ENCODE measurements at regions not wholly inside any gene's neighbourhood (a gene's known extent, or its start where the extent isn't known, plus 50 kb on each side); places are given as distances from the start of the nearest gene placed in this dataset.
"Not testable (repeated sequence)": the region's sequence is repeated elsewhere in the genome, so short reads cannot be mapped to it uniquely, and the experiment has no call there.

DNA sequence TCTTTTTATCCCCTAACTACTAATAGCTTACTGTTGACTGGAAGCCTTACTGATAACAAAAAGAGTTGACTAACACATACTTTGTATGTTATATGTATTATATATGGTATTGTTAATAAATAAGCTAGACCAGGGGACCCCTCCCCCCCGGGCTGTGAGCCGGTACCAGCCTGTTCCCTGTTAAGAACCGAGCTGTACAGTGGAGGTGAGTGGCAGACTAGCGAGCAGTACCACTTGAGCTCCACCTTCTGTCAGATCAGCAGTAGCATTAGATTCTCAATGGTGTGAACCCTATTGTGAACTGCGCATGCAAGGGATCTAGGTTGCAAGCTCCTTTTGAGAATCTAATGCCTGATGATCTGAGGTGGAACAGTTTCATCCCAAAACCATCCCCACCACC lies 377.0 kb downstream of the IPMK start:
- H3K4me3 ChIP-seq (ENCODE audit: low read depth, low read length), result no peak overlapping the region

DNA sequence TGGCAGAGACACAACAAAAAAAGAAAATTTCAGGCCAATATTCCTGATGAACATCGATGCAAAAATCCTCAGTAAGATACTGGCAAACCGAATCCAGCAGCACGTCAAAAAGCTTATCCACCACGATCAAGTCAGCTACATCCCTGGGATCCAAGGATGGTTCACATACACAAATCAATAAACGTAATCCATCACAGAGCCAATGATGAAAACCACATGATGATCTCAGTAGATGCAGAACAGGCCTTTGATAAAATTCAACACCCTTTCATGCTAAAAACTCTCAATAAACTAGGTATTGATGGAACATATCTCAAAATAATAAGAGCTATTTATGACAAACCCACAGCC lies 382.1 kb downstream of the IPMK start:
- not testable (repeated sequence) for H3K4me3 ChIP-seq (ENCODE audit: low read depth, low read length)

More for the DNA sequence above, 377.0 kb downstream of the IPMK start:
- TF ChIP-seq, protein P1, sequence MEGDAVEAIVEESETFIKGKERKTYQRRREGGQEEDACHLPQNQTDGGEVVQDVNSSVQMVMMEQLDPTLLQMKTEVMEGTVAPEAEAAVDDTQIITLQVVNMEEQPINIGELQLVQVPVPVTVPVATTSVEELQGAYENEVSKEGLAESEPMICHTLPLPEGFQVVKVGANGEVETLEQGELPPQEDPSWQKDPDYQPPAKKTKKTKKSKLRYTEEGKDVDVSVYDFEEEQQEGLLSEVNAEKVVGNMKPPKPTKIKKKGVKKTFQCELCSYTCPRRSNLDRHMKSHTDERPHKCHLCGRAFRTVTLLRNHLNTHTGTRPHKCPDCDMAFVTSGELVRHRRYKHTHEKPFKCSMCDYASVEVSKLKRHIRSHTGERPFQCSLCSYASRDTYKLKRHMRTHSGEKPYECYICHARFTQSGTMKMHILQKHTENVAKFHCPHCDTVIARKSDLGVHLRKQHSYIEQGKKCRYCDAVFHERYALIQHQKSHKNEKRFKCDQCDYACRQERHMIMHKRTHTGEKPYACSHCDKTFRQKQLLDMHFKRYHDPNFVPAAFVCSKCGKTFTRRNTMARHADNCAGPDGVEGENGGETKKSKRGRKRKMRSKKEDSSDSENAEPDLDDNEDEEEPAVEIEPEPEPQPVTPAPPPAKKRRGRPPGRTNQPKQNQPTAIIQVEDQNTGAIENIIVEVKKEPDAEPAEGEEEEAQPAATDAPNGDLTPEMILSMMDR (IDR thresholded peaks at IDR 0.05; ENCODE audit: low read depth, low read length), result no peak

DNA sequence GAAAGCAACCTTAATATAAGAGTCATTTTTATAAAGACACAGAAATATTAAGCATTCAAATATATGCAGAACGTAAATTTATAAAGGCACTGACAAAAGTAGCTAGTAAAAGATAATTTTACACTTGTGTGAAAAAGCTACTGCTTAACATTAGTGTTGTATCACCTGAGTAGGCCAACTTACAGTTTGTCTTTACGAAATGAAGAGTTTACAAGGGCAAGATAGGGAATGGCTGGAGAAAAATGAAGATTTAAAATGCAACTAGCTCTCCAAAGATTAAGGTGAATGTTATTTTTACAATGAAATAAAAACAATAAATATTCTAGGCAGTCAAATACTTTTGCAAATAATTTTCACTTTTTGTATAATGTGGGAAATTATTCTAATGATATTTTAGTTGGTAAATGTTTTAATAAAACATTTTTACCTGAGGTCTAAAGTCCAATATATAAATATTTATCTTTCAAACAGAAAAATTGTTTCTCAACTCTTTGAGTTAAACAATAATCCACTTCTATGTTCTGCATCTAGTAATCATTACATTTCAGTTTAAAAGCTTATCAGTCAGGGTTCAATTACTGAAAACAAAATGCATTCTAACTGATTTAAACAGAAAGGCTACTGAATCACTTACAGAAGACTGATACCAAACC lies 382.6 kb downstream of the IPMK start:
- no peak overlapping the region for H3K4me3 ChIP-seq (ENCODE audit: low read depth, low read length)
- TF ChIP-seq, protein P1 (IDR thresholded peaks at IDR 0.05; ENCODE audit: low read depth, low read length), result no peak

DNA sequence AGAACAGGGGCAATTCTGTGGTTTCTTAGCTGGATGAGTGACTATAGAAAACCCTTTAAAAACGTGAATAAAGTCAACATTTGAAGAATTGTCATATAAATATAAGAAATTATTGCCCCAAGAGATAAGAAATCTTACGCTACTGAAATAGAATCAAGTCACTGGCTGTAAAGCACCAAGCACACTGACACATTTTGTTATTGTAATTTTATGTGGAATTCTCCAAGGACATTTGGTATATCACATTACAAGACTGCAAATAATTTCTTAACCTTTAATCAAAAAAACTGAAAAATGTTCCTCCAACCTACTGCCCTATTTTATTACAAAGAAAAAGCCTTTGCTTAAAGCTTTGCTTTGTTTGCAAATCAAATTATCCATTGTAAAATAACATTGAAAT lies 383.3 kb downstream of the IPMK start:
- H3K4me3 ChIP-seq (ENCODE audit: low read depth, low read length), result no peak overlapping the region
- TF ChIP-seq, protein P1 (IDR thresholded peaks at IDR 0.05; ENCODE audit: low read depth, low read length), result no peak

DNA sequence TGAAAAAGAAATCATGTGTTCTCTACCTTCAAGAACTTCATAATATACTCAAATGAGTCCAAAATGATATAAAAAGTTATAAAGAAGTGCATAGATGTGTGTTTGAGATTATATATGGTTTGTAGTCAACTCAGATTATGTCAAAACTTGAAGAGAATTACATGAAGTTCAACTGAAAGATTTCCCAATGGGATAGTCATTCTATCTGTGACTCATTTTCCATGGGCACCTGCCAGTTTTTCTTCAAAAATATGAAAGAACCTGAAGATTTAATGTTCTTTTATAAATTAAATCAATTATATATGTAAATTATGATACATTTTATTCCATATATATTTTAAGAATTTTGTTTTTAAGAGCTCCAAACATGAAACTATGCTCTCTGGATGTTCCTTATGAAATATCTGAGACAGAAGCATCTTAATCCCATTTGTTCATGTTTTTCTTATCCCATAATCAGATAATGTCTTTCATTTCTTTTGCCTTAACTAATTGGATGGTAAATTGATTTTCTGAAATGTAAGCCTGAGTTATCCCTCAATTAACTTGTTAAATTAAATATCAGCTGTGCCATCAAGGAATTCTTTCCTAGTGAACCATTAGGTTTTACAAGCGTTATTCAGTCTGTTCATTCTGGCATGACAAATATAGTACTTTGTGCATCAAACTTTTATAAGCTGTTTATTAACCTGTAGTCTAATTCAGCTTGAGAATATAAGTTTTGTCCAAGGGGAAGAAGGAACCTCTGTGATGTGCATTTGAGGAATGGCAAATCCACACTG lies 387.1 kb downstream of the IPMK start:
- TF ChIP-seq, protein P1 (IDR thresholded peaks at IDR 0.05; ENCODE audit: low read depth, low read length), result no peak
- H3K4me3 ChIP-seq (ENCODE audit: low read depth, low read length), result no peak overlapping the region

DNA sequence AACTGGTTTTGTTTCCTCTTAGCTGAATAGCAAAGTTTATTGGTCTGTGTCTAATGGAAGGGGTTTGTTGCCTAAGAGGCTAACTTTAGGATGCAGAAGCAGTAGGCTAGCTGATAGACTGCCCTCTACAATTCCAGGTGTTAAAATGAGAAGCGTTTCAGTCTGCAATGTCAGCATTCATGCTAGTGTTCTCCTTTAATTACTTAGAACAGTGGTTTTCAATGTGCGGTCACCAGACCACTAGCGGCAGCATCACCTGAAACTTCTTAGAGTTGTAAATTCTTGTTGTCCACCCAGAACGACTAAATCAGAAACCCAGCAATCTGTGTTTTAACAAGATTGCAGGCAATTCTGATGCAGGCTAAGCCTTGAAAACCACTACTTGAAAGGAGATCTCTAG lies 392.9 kb downstream of the IPMK start:
- TF ChIP-seq, protein P1 (IDR thresholded peaks at IDR 0.05; ENCODE audit: low read depth, low read length), result no peak
- H3K4me3 ChIP-seq (ENCODE audit: low read depth, low read length), result no peak overlapping the region

DNA sequence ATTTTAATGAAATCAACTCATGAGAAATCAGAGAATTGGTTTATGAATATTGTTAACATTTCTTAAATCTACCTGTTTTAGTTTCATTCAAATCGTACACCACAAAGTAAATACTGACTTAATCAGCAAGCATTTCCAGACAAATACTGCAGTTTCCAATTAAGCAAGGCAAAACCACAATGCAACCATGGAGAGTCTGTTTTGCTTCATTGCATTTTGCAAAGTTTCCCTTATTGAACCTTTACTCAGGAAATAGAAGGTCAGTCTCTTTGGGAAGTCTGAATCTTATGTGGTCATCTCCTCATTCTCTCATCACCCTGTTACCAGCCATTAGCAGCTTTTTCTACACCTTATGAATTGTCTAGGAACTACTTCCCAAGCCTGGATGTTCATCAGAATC lies 400.5 kb downstream of the IPMK start:
- TF ChIP-seq, protein P1 (IDR thresholded peaks at IDR 0.05; ENCODE audit: low read depth, low read length), result no peak
- H3K4me3 ChIP-seq (ENCODE audit: low read depth, low read length), result no peak overlapping the region
